ENCODE measurements at regions not wholly inside any gene's neighbourhood (a gene's known extent, or its start where the extent isn't known, plus 50 kb on each side); places are given as distances from the start of the nearest gene placed in this dataset.

DNA sequence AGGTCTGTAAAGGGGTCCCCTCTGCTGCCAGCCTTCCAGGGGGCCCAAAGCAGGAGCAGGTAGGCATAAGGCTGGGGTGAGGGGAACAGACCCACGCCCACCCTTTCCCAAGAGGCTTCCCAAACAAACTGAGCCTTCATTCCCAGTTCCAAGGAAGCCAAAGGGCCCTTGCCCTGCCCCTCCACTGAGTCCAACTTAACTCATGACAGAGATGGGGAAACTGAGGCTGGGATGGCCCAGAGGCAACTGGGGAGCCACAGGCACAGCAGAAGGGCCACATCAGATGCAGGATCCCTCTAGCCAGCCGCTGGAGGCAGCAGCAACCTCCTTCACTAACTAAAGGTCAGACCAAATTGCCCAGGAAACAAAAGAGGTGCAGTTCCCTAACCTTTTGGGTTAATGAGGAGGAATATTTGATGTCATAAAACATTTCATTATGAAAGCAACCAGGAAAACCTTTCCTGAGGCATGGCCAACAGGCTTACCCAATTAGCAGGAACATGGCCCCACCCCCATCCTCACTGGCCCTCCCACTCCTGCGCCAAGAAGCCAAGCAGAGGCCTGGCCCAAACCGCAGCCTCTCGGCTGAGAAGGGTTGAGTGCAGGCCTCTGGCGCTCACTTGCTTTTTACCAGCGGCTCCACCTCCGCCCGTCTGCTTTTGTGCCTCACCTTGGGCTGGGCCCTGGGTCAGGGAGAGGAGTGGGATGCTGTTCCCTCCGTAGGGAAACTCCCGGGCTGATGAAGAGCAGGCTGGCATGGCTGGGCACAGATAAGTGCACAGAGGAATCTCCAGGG, 293.5 kb upstream of the RTL1 start:
- no peak for DNase-seq

DNA sequence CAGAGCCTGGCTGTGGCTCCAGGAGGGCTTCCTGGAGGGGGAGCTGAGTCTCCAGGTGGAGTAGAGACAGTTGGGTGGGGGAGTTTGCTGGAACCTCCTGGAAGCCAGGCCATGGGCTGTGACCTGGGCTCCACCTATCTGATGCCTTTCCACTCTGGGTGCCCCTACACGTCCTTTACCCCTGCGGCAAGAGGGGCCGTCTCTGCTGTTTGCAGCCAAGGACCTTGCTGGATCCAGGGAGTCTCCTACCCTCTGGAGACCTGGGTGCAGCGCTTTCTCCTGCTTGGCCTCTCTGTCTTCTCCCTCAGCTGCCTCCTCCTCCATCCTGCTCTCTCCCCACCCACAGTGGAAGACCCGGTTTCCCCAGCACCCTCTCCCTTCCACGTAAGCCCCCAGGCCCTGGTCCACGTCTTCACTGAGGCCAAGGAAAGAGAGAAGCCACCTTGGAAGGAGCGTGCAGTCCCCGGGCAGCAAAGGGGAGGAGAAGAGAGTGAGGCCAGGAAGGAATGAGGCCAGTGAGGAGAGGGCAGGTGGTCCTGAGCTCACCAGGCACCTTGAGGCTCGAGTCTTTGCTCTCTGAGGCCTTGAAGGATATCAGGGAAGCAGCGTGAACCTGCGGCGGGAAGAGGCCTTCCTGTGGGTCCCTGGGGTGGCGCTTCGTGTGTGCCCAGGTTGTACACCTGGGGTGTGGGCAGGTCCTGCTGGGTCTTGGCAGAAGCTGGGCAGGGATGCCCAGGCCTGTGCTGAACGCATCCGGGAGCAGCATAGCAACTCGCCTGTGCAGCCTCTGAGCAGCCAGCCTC, 294.3 kb upstream of the RTL1 start:
- DNase-seq = no peak

DNA sequence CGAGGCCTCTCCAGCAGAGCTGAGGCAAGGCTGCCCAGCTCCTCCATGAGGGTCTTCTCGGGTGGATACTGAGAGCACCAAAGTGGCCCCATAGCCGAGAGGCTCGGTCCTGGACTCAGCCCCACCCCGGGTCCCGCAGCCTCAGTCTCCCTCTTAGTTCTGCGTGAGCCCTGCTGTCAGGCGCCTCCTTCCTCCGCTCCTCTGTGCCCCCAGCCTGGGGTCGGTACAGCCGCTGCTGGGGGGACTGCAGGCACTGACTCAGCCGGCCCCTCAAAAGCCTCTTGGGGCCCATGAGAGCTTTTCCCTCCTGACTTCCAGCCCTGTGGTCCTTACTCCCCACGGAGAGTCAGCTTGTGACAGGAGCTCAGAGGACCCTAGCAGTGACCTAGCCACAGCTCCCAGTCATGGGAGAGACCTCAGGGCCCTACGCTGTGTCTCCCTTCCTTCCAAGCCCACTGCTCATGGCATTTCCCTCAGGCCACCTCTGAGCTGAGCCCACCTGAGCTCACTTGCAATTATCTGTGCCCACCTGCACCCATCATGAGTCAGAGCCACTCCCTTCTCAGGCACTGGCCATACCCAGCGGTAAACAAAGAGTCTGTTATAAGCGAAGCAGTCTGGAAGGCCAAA, 295.0 kb upstream of the RTL1 start:
- DNase-seq = no peak

DNA sequence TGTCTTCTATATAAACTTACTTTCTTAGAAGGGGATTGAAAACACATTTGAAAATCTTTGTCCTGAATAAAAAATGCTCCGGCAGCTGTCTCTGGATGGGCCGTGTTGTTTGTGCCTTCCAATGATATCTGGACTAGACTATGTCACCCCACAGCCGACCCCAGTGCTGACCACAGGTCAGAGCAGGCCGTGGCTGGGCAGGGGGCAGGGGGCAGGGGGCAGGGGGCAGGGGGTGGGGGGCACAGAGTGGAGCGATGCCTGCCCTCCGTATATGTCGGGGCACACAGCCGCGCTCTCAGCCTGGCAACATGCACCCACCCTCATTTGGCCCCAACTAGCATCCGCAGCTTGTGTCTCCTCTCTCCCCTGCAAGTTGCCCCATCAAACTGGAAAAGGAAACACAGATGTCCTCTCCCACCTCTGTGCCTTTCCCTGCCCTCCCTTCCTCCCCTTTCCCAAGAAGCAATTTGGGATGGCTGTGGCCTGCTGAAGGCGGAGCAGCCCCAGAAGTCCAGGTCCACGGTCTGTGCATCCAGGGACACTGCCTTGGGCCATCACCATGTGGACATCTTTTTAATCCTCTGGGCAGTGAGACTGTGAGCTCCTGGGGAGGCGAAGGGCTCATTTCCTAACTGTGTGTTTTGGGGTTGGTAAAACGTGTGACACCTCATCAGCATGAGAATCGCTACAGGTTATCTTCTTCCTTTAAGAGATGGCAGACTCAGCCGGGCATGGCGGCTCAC, 295.7 kb upstream of the RTL1 start:
- DNase-seq = no peak

DNA sequence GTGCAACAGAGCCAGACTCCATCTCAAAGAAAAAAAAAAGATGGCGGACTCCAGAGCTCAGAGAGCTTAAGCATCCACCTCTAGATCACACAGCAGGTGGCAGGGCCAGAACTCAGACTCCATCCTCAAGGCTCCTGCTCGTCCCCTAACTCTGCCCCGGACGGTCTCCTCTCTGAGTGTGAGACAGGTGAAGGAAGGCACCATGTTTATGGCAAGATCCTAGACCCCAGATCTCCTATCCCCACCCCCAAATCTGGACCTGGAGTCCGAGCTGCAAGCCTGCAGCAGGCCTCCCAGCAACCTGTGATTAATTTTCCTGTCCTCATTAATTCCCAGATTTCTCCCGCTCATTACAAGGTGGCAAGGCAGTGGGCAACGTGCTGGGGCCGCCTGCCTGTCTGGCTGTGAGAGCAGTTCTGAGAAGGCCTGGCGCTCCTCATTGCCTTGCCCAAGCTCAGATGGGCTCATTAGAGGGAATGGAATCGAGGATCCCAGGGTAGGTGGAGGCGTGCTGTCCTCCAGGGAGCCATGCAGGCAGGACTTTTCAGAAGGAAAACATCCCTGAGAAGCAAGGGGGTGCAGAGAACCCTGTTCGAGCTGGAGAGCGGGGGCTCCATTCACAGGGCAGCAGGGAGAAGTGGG, 296.6 kb upstream of the RTL1 start:
- DNase-seq = no peak

DNA sequence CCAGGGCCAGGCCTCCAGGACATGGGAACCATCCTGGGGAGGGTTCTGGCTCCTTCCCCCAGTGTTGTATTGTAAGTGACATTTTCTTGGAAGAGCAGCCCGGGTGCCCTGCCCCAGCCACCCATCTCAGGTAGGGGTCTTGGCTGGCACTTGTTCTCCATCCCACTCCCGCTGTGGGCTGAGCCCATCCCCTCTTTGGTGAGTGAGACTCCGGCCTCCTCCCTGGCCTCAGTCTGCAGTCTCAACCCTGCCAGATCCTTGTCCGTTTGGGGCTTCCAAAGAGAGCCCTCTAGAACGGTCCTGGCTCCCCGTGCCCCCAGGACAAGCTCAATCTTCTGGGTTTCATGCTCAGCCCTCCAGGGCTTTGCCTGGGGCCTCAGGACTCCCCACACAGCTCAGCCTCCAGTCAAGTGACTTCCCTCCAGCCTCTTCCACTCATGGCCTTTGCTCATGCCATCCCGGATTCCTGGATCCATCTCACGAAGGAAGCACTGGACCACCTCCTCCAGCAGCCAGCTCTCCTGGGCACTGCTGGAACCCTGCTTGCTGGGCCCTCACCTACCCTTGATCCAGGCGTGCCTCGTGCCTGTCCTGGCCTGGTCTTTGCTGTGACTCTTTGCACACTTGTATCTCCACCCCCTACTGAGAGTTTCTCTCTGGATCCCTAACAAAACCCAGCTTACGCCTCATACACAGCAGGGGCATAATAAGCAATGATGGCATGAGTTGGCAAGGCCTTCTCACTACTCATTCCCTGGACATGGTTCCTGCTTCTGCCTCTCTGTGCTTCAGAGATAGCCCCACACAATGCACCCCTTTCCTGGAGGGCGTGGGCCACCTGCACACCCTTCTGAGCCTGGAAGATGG, 297.4 kb upstream of the RTL1 start:
- no peak for DNase-seq

DNA sequence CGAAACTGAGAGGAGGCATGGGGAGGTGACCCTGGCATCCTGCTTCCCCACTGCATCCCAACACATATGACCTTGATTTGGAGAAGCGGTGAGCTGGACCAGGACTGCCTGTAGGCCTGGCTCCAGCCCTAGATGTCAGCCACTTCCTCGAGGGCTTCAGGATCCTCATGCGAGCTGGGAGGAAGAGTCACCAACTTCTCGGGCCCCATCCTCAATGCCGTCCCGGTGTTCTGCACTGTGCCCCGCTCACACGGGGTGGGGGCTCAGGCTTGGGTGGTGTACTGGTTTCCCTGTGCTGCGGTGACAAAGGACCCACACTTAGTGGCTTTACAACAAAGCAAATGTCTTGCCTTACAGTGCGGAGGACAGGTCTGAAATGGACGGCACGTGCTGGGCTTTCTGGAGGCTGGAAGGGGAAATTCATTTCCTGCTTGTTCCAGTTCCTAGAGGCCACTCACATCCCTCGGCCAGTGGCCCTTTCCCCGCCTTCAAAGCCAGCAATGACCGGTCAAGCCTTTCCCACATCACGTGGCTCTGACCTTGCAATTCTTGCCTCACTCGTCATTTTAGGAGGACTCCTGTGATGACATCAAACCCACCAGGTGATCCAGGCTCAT, 298.1 kb upstream of the RTL1 start:
- DNase-seq = no peak

DNA sequence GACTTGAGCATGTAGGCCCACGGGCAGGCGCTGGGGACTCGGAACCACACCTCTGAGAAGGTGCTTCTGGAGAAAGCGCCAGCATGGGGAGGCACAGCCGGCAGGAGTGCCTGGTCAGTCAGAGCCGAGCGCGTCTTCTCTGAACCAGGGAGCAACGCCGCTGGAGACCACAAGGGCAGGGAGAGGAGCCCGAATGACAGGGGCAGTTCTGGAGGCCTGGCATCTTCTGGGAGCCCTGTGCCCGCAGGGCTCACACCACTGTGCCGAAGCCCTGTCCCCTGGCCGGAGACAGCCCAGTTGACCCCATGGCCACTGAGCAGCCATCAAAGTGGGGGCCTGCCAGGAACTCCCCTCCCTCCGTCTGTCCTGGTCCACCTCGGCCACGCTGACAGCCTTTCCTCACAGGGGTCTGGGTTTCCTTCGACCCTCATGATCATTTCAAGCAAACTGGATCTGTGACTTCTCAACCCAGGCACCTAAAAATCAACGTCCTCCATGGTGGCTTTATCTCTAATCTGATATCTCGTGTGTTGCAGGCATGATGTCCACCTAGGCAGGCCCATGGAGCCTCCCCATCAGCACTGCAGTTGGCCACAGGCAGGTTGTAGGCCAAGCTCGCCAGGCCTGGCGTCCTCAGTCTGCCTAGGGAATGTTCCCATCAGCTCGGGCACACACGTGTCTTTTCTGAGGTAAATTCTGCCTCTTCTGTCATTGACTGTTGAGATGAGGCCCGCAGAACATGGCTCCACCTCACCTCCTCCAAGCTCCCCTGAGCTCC, 299.3 kb upstream of the RTL1 start:
- DNase-seq = no peak

DNA sequence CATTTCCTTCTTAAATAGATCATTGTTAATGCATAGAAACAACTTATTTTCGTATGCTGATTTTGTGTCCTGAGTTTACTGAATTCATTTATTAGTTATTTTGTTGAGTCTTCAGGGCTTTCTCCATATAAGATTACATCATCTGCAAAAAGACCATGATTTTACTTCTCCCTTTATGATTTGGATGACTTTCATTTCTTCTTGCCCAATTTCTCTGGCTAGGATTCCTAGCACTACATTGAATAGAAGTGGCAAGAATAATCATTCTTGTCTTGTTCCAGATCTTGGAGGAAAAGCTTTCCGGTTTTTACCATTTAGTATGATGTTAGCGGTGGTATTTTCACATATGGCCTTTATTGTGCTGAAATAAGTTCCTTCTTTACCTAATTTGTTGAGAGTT, 303.0 kb upstream of the RTL1 start:
- no peak for DNase-seq

DNA sequence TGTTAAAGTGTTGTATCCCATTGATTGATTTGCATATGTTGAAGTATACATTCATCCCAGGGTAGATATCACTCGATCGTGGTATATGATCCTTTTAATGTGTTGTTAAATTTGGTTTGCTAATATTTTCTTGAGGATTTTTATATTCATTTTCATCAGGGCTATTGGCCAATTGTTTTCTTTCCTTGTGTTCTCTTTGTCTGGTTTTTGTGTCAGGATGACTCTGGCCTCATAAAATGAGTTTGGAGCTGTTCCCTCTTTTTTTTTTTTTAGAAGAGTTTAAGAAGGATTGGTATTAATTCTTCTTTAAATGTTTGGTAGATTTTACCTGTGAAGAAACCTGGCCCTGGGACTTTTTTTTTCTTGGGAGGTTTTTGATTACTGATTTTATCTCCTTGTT, 303.5 kb upstream of the RTL1 start:
- no peak for DNase-seq

DNA sequence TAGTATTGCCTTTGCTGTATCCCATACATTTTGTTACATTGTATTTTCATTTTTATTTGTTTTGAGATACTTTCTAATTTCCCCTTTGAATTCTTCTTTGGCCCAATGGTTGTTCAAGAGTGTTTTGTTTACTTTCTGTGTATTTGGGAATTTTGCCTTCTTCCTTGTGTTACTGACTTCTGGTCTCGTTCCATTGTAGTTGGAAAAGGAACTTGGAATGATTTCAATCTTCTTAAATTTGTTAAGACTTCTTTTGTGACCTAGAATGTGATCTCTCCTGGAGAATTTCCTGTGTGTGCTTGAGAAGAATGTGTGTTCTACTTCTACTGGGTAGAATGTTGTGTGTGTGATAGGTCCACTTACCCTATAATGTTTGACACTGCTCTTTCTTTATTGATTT, 304.4 kb upstream of the RTL1 start:
- no peak for DNase-seq

DNA sequence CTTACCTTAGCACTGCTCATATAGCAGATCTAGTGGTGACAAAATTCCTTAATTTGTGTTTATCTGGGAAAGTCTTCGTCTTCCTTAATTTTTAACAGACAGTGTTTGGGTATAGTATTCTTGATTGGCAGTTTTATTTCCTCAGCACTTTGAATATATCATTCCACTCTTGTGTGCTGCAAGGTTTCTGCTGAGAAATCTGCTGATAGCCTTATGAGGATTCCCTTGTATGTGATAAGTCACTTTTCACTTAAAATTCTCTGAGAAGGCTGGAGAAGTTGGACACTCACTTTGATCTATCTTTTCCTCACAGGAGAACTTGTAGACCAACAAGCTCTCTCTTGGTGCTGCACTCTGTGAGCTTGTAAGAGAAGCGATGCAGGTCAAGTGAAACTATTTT, 306.1 kb upstream of the RTL1 start:
- no peak for DNase-seq

DNA sequence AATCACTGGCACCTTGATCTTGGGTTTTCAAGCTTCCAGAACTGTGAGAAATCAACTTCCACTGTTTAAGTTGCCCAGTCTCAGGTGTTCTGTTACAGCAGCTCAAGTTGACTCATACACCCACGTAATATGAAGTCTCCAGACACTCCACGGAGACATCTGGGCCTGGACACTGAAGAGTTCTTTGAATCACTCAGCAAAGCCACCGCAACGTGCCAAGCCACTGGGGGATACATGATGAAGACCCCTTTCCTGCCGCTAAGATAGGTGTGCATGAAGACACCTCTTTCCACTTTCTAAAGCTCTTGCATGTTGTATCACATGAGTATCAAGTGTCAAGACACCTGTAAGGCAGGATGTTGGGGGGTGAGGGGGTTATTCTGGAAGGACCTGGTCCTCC, 311.7 kb upstream of the RTL1 start:
- DNase-seq = no peak

DNA sequence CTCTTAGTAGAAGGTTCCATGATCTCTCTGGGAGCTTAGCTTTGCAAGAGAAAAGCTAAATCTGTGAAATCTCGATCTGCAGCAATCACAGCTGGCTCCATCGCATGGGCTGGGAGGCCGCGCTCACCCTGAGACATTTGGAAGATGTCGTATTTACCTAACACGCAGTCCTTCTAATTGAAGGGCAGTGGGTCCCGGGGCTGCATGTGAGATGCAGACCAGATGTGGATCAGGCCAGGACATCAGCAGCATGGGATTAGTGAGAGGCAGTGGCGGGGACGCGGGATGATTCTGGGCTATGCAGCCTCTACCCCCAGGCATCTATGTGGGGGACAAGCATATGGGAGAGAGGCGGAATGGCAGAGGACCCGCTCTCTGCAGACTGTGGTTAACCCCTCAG, 312.4 kb upstream of the RTL1 start:
- no peak for DNase-seq

DNA sequence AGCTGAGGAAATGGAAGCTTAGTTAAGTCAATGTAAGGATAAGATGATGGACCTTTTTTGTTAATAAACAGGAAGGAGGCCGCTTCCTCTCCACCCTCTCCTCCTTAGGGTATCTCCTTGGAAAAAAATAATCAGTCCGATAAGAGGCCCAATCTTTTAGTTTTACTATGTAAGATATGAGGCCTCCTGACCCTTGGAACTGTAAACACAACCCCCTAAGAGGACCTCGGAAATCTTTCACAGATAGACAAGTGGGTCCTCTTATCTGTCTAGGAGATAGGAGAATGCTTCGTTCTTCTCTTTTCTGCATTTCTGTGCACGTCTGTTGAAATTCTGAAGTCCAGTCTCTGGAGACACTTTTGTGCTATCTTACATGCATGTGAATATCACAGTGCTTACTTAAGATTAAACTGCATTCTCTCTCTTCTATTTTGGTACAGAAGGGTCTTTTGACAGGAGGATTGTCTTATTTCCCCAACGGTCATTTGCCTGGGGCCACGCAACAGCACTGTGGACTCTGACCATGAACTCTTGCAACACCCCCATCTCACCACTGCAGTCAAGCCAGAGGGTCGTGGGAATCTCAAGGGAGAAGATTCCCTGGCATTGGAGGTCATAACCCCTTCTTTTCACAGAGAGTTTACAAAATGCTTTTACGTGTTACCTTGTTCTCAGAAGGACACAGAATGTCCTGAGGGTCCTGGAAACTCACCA, 313.0 kb upstream of the RTL1 start:
- DNase-seq = no peak

DNA sequence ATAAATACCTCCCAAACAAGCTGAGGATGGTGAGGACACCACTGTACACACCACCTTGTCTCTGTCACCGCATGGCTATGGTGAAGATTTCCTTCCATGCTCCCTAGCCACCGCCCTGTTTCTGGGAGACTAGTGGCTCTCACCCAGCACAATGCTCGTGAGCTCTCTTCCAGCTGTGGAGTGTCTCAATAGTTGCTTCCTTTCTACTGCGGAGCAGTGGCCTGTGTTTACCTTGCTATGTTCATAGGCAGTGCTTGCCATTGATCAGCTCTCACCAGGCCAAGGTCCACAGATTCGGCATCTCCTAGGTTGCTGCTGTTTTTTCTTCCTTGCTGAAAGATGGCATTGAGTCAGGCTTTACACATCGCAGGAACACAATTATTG, 313.6 kb upstream of the RTL1 start:
- DNase-seq = no peak

DNA sequence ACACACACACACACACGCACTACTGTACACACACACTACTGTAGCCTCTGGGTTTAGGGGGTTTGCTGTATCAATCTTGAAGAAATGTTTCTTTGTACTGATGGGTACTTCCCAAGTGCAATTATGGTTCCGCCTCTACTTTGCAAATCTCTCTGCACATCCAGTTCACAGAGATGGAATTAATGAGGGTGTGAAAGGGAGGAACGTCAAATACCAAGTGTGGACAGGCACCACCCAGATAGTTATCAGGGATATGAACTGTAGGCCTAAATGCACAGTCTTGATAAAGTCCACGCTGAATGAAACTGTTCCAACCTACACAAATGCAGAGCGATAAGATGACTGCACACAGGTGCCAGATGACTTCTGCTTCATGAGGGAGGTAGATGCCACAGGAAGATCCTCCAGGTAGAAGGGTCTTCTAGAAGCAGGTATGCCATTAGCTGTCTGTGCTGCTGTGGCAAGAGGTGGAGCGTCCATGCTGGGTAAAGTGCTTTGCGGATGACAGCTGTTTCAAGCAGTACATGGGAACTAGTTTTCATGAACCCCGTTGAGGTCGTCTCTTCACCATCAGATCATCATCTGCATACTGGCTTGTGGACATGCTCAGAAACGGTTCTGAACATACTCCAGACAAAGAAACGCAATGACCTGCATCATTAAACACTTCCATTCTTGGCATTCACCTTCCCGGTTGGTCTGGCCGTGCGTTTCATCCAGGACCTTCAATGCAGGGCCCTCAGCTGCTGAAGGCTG, 314.3 kb upstream of the RTL1 start:
- no peak for DNase-seq

DNA sequence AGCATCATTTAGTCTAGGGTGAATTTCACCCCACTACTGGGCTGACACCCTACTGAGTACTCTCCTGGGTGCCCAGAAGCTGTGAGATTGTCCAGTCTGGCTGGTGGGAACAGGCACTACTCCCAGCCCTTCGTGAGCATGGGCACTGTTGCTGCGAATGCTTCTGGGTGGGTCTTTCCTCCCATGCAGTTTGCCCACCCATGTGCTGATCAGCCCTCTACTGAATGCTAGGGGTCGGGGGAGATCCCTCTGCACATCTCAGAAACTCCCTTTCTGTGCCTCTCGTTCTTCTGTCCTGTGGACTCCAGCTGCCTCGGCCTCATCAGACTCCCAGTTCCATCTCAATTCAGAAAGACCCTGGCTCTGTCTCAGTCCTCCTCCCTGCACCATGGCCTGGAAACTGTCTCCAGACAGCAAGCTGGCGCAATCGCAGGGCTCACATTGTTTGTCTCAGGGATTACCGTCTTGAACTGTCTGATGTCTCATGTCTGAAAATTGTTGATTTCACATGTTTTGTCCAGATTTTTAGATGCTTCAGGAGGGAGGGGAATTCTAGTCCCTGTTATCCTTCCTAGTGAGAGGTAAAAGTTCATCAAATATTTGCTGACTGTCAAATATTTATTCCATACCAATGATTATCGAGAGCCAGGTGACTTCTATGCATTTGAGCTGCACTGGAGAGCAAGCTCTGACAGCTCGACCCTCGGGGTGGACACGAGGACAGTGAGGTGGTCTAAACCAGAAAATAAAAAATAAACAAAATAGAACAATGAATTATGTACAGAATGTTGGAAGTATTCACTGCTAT, 316.6 kb upstream of the RTL1 start:
- DNase-seq = no peak

Measured in activated naive CD4-positive, alpha-beta T cell treated with anti-CD3 and anti-CD28 coated beads, Interleukin-2, amount 50 U/mL, for 16 hours (primary cell).